GM23248 (cell line): ENCODE measurements at regions not wholly inside any gene's neighbourhood (a gene's known extent, or its start where the extent isn't known, plus 50 kb on each side); places are given as distances from the start of the nearest gene placed in this dataset.

Experiments used
- EZH2 ChIP-seq: fragments of 200-600 bp; sonication (generic); IDR thresholded peaks from 2 replicates; pipeline ENCODE4 v1.6.1; 2018; ENCODE audit warnings: antibody characterized with exemption, mild to moderate bottlenecking; ENCODE audit not compliant: insufficient read depth, poor library complexity, severe bottlenecking
- EZH2phosphoT487 ChIP-seq: fragments of 200-600 bp; sonication (generic); IDR thresholded peaks from 2 replicates; pipeline ENCODE4 v1.6.1; 2018; ENCODE audit warnings: antibody characterized with exemption, moderate library complexity, mild to moderate bottlenecking, low read depth; ENCODE audit not compliant: insufficient read depth

DNA sequence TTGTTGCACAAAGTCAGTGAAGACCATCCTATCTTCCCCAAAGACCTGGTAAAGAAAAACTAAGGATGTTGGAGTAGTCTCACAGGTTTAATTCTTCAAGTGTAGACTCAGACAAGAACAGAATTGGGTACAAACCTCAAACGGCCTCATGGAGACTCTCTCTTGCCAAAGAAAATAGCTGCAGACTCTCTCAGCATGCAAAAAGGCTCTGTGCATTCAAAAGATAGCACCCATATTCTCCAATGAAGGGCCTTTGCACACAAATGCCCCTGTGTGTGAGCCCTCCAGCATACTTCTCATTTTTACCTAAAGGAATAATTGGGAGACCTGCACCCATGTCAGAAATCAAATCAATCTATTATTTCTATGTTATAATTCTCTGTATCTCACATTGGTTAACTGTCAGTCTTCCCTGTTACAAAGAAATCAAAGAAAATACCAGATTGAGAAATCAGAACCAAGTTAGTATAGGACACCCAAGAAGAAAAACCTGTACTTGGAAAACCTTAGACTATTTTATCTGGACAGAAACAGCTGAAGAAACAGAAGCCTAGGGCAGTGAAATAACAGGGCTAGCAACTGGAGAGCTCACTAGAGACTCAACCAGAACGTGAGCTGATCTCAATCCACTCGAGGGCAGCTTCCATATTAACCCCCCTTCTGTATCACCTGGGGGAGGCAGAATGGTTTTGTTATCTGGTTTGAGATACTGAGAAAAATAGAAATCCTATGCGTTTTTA is 134.7 kb upstream of the DNAJC10 start:
- TF ChIP-seq EZH2: no peak
- TF ChIP-seq EZH2phosphoT487: no peak
